Pancreas (tissue), 10 donors: ENCODE measurements at regions not wholly inside any gene's neighbourhood (a gene's known extent, or its start where the extent isn't known, plus 50 kb on each side); places are given as distances from the start of the nearest gene placed in this dataset.

Source experiments
- ATAC-seq, 4 donors: fragments of 200-7000 bp; cut with Tn5 transposase; one replicate each; pipeline versions ENCODE4 v1.8.0 to v1.9.1; 2020; ENCODE audit warnings: mild to moderate bottlenecking in 4 of 4, moderate library complexity in 4 of 4
- DNase-seq, 6 donors: peaks; one replicate each; pipeline ENCODE4 v3.0.0-alpha.2; 2020
- FAIRE-seq: peaks from 2 replicates; lab custom pipeline; 2012; peaks lifted over from hg19 to GRCh38; lab: Jason Lieb, UNC
- H3K27ac ChIP-seq, 4 donors: fragments of 200-600 bp; sonication (generic); 1 replicate in 3 of 4; 2 replicates in 1 of 4; pipeline versions ENCODE4 v1.5.0 to v1.8.0; 2020
- H3K27me3 ChIP-seq, 4 donors: fragments of 200-600 bp; one replicate each; pipeline ENCODE4 v1.8.0; 2021
- H3K36me3 ChIP-seq, 3 donors: fragments of 200-600 bp; sonication (generic) in 1 of 3; one replicate each; pipeline versions ENCODE4 v1.5.0 to v1.8.0; 2020 to 2021
- H3K4me1 ChIP-seq, 3 donors: fragments of 200-600 bp; one replicate each; pipeline ENCODE4 v1.8.0; 2021
- H3K4me3 ChIP-seq, 4 donors: fragments of 200-600 bp; sonication (generic) in 2 of 4; one replicate each; pipeline versions ENCODE4 v1.5.0 to v1.8.0; 2020 to 2021
- H3K9me3 ChIP-seq, 4 donors: fragments of 200-600 bp; one replicate each; pipeline ENCODE4 v1.8.0; 2021
- CTCF ChIP-seq, 4 donors: fragments of 200-600 bp; sonication (generic) in 3 of 4; IDR thresholded peaks; one replicate each; pipeline versions ENCODE4 v1.5.0 to v1.8.0; 2021; ENCODE audit warnings: antibody characterized with exemption in 4 of 4
- WGBS, 2 donors: extraction: QIAGEN DNeasy Blood & Tissue Kit; methylation state at CpG; one replicate each; pipeline ENCODE4 v1.1.7; 2013; 5-methylcytosine and 5-hydroxymethylcytosine counted together
- intact Hi-C, 3 donors: fragments of 100-400 bp; cut with DNase I; formaldehyde crosslinking; loops; one replicate each; pipeline versions ENCODE4 v1.11.1 to v1.14.2; 2022
- donor health status: healthy with polysubstance abuse.
- donor health status: DM: no; HTN: no; CAD: no; lungs with moderate emphysema.
- donor health status: DM: no; HTN: no; CAD: no.
- donor health status: control.
- donor health status: control.
- donor health status: Bipolar disorder and iron deficiency.
- donor health status: DM: yes; HTN: yes; CAD: no.
- donor health status: DM: no; HTN: no; CAD: no.
- donor health status: DM: no; HTN: no; CAD: no.
- donor health status: DM: yes; HTN: yes; CAD: no.

DNA sequence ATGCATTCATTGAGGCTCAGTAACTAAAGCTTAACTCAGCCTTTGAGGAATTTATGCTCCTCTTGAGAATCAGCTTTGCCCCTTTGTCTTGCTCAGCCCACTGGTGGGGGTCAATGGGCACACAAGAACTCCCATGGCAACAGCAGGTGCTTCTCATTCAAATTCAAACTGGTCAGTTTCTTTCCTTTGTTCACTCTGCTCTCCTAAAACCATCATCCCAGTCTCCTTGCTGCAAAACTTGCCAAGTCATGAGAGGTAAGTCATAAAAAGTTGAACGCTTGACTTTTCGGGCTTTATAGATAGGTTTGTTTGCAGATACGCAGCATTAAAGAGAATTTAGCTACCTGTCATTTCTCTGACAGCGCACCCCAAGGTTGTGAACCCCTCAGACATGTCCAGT is 146.8 kb downstream of the TFAP2A start:
- no peaks in the 10 kb centered on the region for H3K9me3 ChIP-seq
- no peaks in the 10 kb centered on the region for H3K36me3 ChIP-seq
- no peak for TF ChIP-seq CTCF (IDR thresholded peaks at IDR 0.05)
- no peak overlapping the region for H3K27ac ChIP-seq
- no peak overlapping the region for H3K4me3 ChIP-seq
- intact Hi-C loops = no loop called here
- peaks cover 0 to 4% (median 0%) of the 10 kb centered on the region in 4 donors for H3K27me3 ChIP-seq
- peaks cover 0 to 8% (median 7%) of the 10 kb centered on the region in 3 donors for H3K4me1 ChIP-seq
- DNase-seq (no peak), FAIRE-seq (no peak), ATAC-seq (no peak)
- WGBS, 2 donors = 20 to 29% methylated on average over 4 of the region's 4 CpGs

- Histone ChIP-seq H3K36me3 (no peaks in the 10 kb centered on the region), H3K9me3 (no peaks in the 10 kb centered on the region), H3K27ac (no peak overlapping the region), H3K4me1 (peaks cover 0 to 6% (median 4%) of the 10 kb centered on the region in 3 donors), H3K4me3 (no peak overlapping the region), H3K27me3 (peaks cover 0 to 4% (median 0%) of the 10 kb centered on the region in 4 donors)
- DNase-seq (no peak), ATAC-seq (no peak), FAIRE-seq (no peak)
- intact Hi-C loops = no loop called here
- WGBS, 2 donors = 67 to 69% methylated on average over 4 of the region's 4 CpGs
- TF ChIP-seq CTCF (IDR thresholded peaks at IDR 0.05) = no peak
Observed at GRCh38 chr6:10266462-10266861, 148.4 kb downstream of the TFAP2A start.

DNA sequence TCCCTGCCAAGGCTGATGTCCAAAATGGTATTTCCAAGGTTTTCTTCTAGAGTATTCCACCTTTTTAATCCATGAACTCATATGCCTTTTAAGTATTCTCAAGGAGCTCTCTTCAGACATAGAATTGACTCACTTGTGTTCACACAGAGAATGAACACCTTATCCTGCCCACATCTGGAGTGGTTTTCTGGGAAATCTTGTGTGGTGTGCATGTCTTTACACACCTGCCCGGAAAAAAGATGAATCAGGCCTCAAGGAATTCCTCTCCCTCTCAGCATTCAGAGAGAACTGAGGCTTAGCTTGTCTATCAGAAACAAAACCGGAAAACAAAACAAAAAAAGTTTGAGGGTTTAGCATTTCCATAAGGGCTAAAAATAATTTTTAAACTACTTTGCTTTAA is 148.8 kb downstream of the TFAP2A start:
- no peaks in the 10 kb centered on the region for H3K9me3 ChIP-seq
- H3K27ac ChIP-seq = no peak overlapping the region
- H3K4me3 ChIP-seq = no peak overlapping the region
- H3K27me3 ChIP-seq = peaks cover 0 to 4% (median 0%) of the 10 kb centered on the region in 4 donors
- FAIRE-seq (no peak), ATAC-seq (no peak), DNase-seq (no peak)
- TF ChIP-seq CTCF (IDR thresholded peaks at IDR 0.05) = no peak
- intact Hi-C loops = no loop called here
- H3K36me3 ChIP-seq = no peaks in the 10 kb centered on the region
- H3K4me1 ChIP-seq = peaks cover 0 to 2% (median under 1%) of the 10 kb centered on the region in 3 donors
- 67 to 78% methylated on average over 2 of the region's 2 CpGs for WGBS, 2 donors

- no peak for TF ChIP-seq CTCF (IDR thresholded peaks at IDR 0.05)
- H3K27ac ChIP-seq = no peak overlapping the region
- no peaks in the 10 kb centered on the region for H3K36me3 ChIP-seq
- ATAC-seq = no peak
- FAIRE-seq = no peak
- no peak for DNase-seq
- H3K9me3 ChIP-seq = no peaks in the 10 kb centered on the region
- no peaks in the 10 kb centered on the region for H3K4me1 ChIP-seq
- intact Hi-C loops = no loop called here
- 53 to 67% methylated on average over 2 of the region's 2 CpGs for WGBS, 2 donors
- H3K27me3 ChIP-seq = peaks cover 0 to 1% (median 0%) of the 10 kb centered on the region in 4 donors
- H3K4me3 ChIP-seq = no peak overlapping the region
Observed at GRCh38 chr6:10262505-10262904, 152.4 kb downstream of the TFAP2A start.

DNA sequence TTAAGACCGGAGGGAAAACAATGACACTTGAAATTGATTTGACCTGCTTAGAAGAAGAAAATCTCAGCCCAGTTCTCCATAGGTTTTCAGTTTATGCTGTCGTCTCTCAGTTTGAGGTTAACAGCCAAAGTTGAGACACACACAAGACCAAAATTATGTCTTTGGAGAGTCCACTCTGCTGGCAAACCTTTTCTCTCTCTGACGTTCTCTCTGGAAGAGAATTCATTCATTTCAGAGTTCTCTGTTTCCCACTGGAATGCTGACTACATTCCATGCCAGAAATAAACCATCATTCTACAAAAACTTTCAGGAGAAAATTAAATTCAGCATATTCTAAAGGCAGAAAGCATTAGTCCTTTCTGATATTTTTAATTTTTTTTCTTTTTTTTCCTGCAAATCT is 155.2 kb downstream of the TFAP2A start:
- TF ChIP-seq CTCF (IDR thresholded peaks at IDR 0.05) = no peak
- H3K4me3 ChIP-seq = no peak overlapping the region
- H3K4me1 ChIP-seq = no peaks in the 10 kb centered on the region
- H3K9me3 ChIP-seq = no peaks in the 10 kb centered on the region
- FAIRE-seq (no peak), DNase-seq (no peak), ATAC-seq (no peak)
- H3K27ac ChIP-seq = no peak overlapping the region
- no peaks in the 10 kb centered on the region for H3K27me3 ChIP-seq
- no peaks in the 10 kb centered on the region for H3K36me3 ChIP-seq
- WGBS, 2 donors = 30 to 35% methylated on average over 3 of the region's 3 CpGs
- intact Hi-C loops = no loop called here
